Prostate gland (tissue), 2 donors: ENCODE measurements at regions not wholly inside any gene's neighbourhood (a gene's known extent, or its start where the extent isn't known, plus 50 kb on each side); places are given as distances from the start of the nearest gene placed in this dataset.

Source experiments
- DNase-seq: peaks from one replicate; pipeline ENCODE4 v3.0.0-alpha.2; 2019; ENCODE audit warnings: low spot score
- H3K27ac ChIP-seq, 2 donors: fragments of 200-600 bp; sonication (generic); 2 replicates each; pipeline ENCODE4 v1.5.1; 2017 to 2019
- H3K27me3 ChIP-seq: fragments of 200-600 bp; sonication (generic); replicated peaks from 2 replicates; pipeline ENCODE4 v1.5.1; 2019; ENCODE audit not compliant: insufficient read depth
- H3K36me3 ChIP-seq, 2 donors: fragments of 200-600 bp; sonication (generic); 1 replicate in 1 of 2; 2 replicates in 1 of 2; pipeline versions ENCODE4 v1.5.1 to v1.8.1; 2017 to 2019
- H3K4me1 ChIP-seq: fragments of 200-600 bp; sonication (generic); replicated peaks from 2 replicates; pipeline ENCODE4 v1.5.1; 2019
- H3K4me3 ChIP-seq, 2 donors: fragments of 200-600 bp; sonication (generic); 2 replicates each; pipeline ENCODE4 v1.5.1; 2017 to 2019
- H3K9me3 ChIP-seq: fragments of 200-600 bp; sonication (generic); 2 replicates; pipeline ENCODE4 v1.5.1; 2017
- CTCF ChIP-seq, 4 experiments: fragments of 200-600 bp in 2 of 4; fragments of 450-650 bp in 2 of 4; sonication (generic) in 2 of 4; IDR thresholded peaks; 1 replicate in 3 of 4; 2 replicates in 1 of 4; pipeline ENCODE4 v1.5.1; 2016 to 2019; ENCODE audit warnings: antibody characterized with exemption in 4 of 4, mild to moderate bottlenecking in 2 of 4, moderate library complexity in 2 of 4
- POLR2A ChIP-seq: fragments of 450-650 bp; IDR thresholded peaks from one replicate; pipeline ENCODE4 v1.6.1; 2016; ENCODE audit warnings: antibody characterized with exemption, mild to moderate bottlenecking
- POLR2AphosphoS5 ChIP-seq: sonication (generic); formaldehyde crosslinking; IDR thresholded peaks from one replicate; pipeline ENCODE4 v1.6.1; 2017; ENCODE audit warnings: antibody characterized with exemption
- WGBS: methylation state at CpG from one replicate; pipeline ENCODE4 v1.1.5; 2018; 5-methylcytosine and 5-hydroxymethylcytosine counted together
- intact Hi-C: fragments of 100-400 bp; cut with DNase I; formaldehyde crosslinking; loops from one replicate; pipeline ENCODE4 v1.14.2; 2022

GRCh38 chr1:4312024-4312423, 342.4 kb upstream of the AJAP1 start:
- Histone ChIP-seq H3K27ac (no peak overlapping the region), H3K27me3 (no peaks in the 10 kb centered on the region), H3K36me3 (no peaks in the 10 kb centered on the region), H3K4me3 (no peak overlapping the region), H3K4me1 (no peaks in the 10 kb centered on the region), H3K9me3 (no peaks in the 10 kb centered on the region)
- DNase-seq = no peak
- intact Hi-C loops = no loop called here
- TF ChIP-seq POLR2A (no peak), CTCF (IDR thresholded peaks at IDR 0.05) (no peak), POLR2AphosphoS5 (no peak)
- WGBS = 91% methylated on average over 6 of the region's 6 CpGs

- no peak for DNase-seq
Observed at GRCh38 chr1:4315202-4315601, 339.2 kb upstream of the AJAP1 start.

GRCh38 chr1:4317207-4317606, 337.2 kb upstream of the AJAP1 start:
- no peaks in the 10 kb centered on the region for H3K4me1 ChIP-seq
- H3K27ac ChIP-seq = no peak overlapping the region
- intact Hi-C loops = no loop called here
- H3K4me3 ChIP-seq = no peak overlapping the region
- 89% methylated on average over 6 of the region's 6 CpGs for WGBS
- TF ChIP-seq POLR2A = no peak
- TF ChIP-seq POLR2AphosphoS5 = no peak
- TF ChIP-seq CTCF (IDR thresholded peaks at IDR 0.05) = no peak
- DNase-seq = no peak
- no peaks in the 10 kb centered on the region for H3K36me3 ChIP-seq
- H3K27me3 ChIP-seq = no peaks in the 10 kb centered on the region
- H3K9me3 ChIP-seq = no peaks in the 10 kb centered on the region

More at GRCh38 chr1:4315202-4315601, 339.2 kb upstream of the AJAP1 start:
- Histone ChIP-seq H3K36me3 (no peaks in the 10 kb centered on the region), H3K4me1 (no peaks in the 10 kb centered on the region), H3K27me3 (no peaks in the 10 kb centered on the region), H3K9me3 (no peaks in the 10 kb centered on the region), H3K4me3 (no peak overlapping the region), H3K27ac (no peak overlapping the region)
- WGBS = 57% methylated on average over 4 of the region's 4 CpGs
- intact Hi-C loops = no loop called here
- TF ChIP-seq CTCF (IDR thresholded peaks at IDR 0.05) = no peak
- no peak for TF ChIP-seq POLR2A
- no peak for TF ChIP-seq POLR2AphosphoS5

- Histone ChIP-seq H3K27ac (no peak overlapping the region), H3K4me3 (no peak overlapping the region), H3K27me3 (no peaks in the 10 kb centered on the region), H3K9me3 (no peaks in the 10 kb centered on the region), H3K36me3 (no peaks in the 10 kb centered on the region), H3K4me1 (no peaks in the 10 kb centered on the region)
- no peak for TF ChIP-seq POLR2A
- 89% methylated on average over 8 of the region's 8 CpGs for WGBS
- no peak for DNase-seq
- intact Hi-C loops = no loop called here
Observed at GRCh38 chr1:4318720-4319119, 335.7 kb upstream of the AJAP1 start.

GRCh38 chr1:4319496-4319895, 334.9 kb upstream of the AJAP1 start:
- Histone ChIP-seq H3K9me3 (no peaks in the 10 kb centered on the region), H3K36me3 (no peaks in the 10 kb centered on the region), H3K27ac (no peak overlapping the region), H3K4me3 (no peak overlapping the region), H3K4me1 (no peaks in the 10 kb centered on the region), H3K27me3 (no peaks in the 10 kb centered on the region)
- TF ChIP-seq POLR2AphosphoS5 (no peak), POLR2A (no peak), CTCF (IDR thresholded peaks at IDR 0.05) (no peak)
- DNase-seq = peak; percentile 11
- intact Hi-C loops = no loop called here
- WGBS = 33% methylated on average over 2 of the region's 2 CpGs
